ENCODE measurements at regions not wholly inside any gene's neighbourhood (a gene's known extent, or its start where the extent isn't known, plus 50 kb on each side); places are given as distances from the start of the nearest gene placed in this dataset.

- DNase-seq (ENCODE audit: low read depth), result no peak
- H3K4me3 ChIP-seq (ENCODE audit: low read depth, low read length), result no peak overlapping the region
- TF ChIP-seq CTCF (IDR thresholded peaks at IDR 0.05; ENCODE audit: low read depth, low read length, missing control alignments), result no peak
- in situ Hi-C loops (cut with HindIII; ENCODE audit: low sequenced_read_pairs), result no loop called here
Observed at GRCh38 chr5:104538734-104539133, 976.1 kb upstream of the NUDT12 start.

GRCh38 chr5:104533498-104533897 lies 970.9 kb upstream of the NUDT12 start:
- TF ChIP-seq CTCF (IDR thresholded peaks at IDR 0.05; ENCODE audit: low read depth, low read length, missing control alignments), result no peak
- no peak overlapping the region for H3K4me3 ChIP-seq (ENCODE audit: low read depth, low read length)
- in situ Hi-C loops (cut with HindIII; ENCODE audit: low sequenced_read_pairs), result no loop called here
- no peak for DNase-seq (ENCODE audit: low read depth)

- DNase-seq (ENCODE audit: low read depth), result no peak
- TF ChIP-seq CTCF (IDR thresholded peaks at IDR 0.05; ENCODE audit: low read depth, low read length, missing control alignments), result no peak
- no peak overlapping the region for H3K4me3 ChIP-seq (ENCODE audit: low read depth, low read length)
- in situ Hi-C loops (cut with HindIII; ENCODE audit: low sequenced_read_pairs), result no loop called here
Observed at GRCh38 chr5:104526866-104527265, 964.3 kb upstream of the NUDT12 start.

GRCh38 chr5:104513640-104514072 lies 951.1 kb upstream of the NUDT12 start:
- no peak for TF ChIP-seq CTCF (IDR thresholded peaks at IDR 0.05; ENCODE audit: low read depth, low read length, missing control alignments)
- DNase-seq (ENCODE audit: low read depth), result no peak
- no peak overlapping the region for H3K4me3 ChIP-seq (ENCODE audit: low read depth, low read length)
- in situ Hi-C loops (cut with HindIII; ENCODE audit: low sequenced_read_pairs), result no loop called here

- in situ Hi-C loops (cut with HindIII; ENCODE audit: low sequenced_read_pairs), result no loop called here
- H3K4me3 ChIP-seq (ENCODE audit: low read depth, low read length), result no peak overlapping the region
- peak; percentile 1 for DNase-seq (ENCODE audit: low read depth)
- no peak for TF ChIP-seq CTCF (IDR thresholded peaks at IDR 0.05; ENCODE audit: low read depth, low read length, missing control alignments)
Observed at GRCh38 chr5:104513121-104513602, 950.6 kb upstream of the NUDT12 start.

GRCh38 chr5:104512063-104512825 lies 949.7 kb upstream of the NUDT12 start:
- H3K4me3 ChIP-seq (ENCODE audit: low read depth, low read length), result no peak overlapping the region
- no peak for DNase-seq (ENCODE audit: low read depth)
- no peak for TF ChIP-seq CTCF (IDR thresholded peaks at IDR 0.05; ENCODE audit: low read depth, low read length, missing control alignments)
- in situ Hi-C loops (cut with HindIII; ENCODE audit: low sequenced_read_pairs), result no loop called here
